Amygdala (tissue), 56 donors: ENCODE measurements at regions not wholly inside any gene's neighbourhood (a gene's known extent, or its start where the extent isn't known, plus 50 kb on each side); places are given as distances from the start of the nearest gene placed in this dataset.
A peak's percentile ranks its signal among the peaks of the same experiment; 100 is the strongest.
"Not testable (repeated sequence)": the region's sequence is repeated elsewhere in the genome, so short reads cannot be mapped to it uniquely, and the experiment has no call there.

ENCODE experiments used
- DNase-seq, 56 donors: peaks; one replicate each; lab custom pipeline; 2025; lab: John Stamatoyannopoulos, UW

- DNase-seq = no peak
These were observed 79.6 kb upstream of the RAB12 start for GRCh38 chr18:8529609-8530008.

GRCh38 chr18:8531084-8531483 is 78.2 kb upstream of the RAB12 start:
- not testable (repeated sequence) for DNase-seq

GRCh38 chr18:8536231-8536630 is 73.0 kb upstream of the RAB12 start:
- no peak for DNase-seq

- DNase-seq = peak in 2 of 56 donors; percentile 10 to 13
These were observed 72.3 kb upstream of the RAB12 start for GRCh38 chr18:8536922-8537321.

- DNase-seq = no peak
These were observed 71.8 kb upstream of the RAB12 start for GRCh38 chr18:8537400-8537799.

- no peak for DNase-seq
These were observed 70.3 kb upstream of the RAB12 start for GRCh38 chr18:8538935-8539334.

- no peak for DNase-seq
These were observed 62.6 kb upstream of the RAB12 start for GRCh38 chr18:8546677-8547076.

GRCh38 chr18:8548186-8548585 is 61.1 kb upstream of the RAB12 start:
- no peak for DNase-seq

GRCh38 chr18:8549254-8549757 is 59.9 kb upstream of the RAB12 start:
- DNase-seq = no peak

- no peak for DNase-seq
These were observed 57.1 kb upstream of the RAB12 start for GRCh38 chr18:8552151-8552550.

- DNase-seq = no peak
These were observed 54.9 kb upstream of the RAB12 start for GRCh38 chr18:8554354-8554753.

GRCh38 chr18:8556424-8556823 is 52.8 kb upstream of the RAB12 start:
- no peak for DNase-seq
